ENCODE measurements at regions not wholly inside any gene's neighbourhood (a gene's known extent, or its start where the extent isn't known, plus 50 kb on each side); places are given as distances from the start of the nearest gene placed in this dataset.

- peaks cover 10% of the 10 kb centered on the region for H3K4me1 ChIP-seq (ENCODE audit: insufficient read depth, low read length, severe bottlenecking)
- TF ChIP-seq EZH2 (IDR thresholded peaks at IDR 0.05; ENCODE audit: borderline replicate concordance, low read length) (no peak), CTCF (IDR thresholded peaks at IDR 0.05; ENCODE audit: low read length) (no peak)
- H3K4me3 ChIP-seq (ENCODE audit: low read depth, low read length, poor library complexity, severe bottlenecking): no peak overlapping the region
- H4K20me1 ChIP-seq (ENCODE audit: insufficient read depth, low read length): no peaks in the 10 kb centered on the region
- H3K27ac ChIP-seq (ENCODE audit: low read depth, low read length, poor library complexity, severe bottlenecking): no peak overlapping the region
- H3K79me2 ChIP-seq (ENCODE audit: insufficient read depth, low read length): no peaks in the 10 kb centered on the region
- no peak overlapping the region for H3K9ac ChIP-seq (ENCODE audit: low read length)
- H3K27me3 ChIP-seq (ENCODE audit: insufficient read depth, low read length): no peaks in the 10 kb centered on the region
- H3K4me2 ChIP-seq (ENCODE audit: low read length): no peak overlapping the region
- no peaks in the 10 kb centered on the region for H3F3A ChIP-seq (ENCODE audit: insufficient read depth, low read length)
- H3K9me3 ChIP-seq (ENCODE audit: low read length): no peaks in the 10 kb centered on the region
- no peaks in the 10 kb centered on the region for H3K9me2 ChIP-seq (ENCODE audit: low read depth, low read length)
- no peak overlapping the region for H2AFZ ChIP-seq (ENCODE audit: low read length)
- H3K36me3 ChIP-seq (ENCODE audit: insufficient read depth, low read length): no peaks in the 10 kb centered on the region
Observed at GRCh38 chr1:79530476-79530875, 523.9 kb upstream of the ADGRL4 start.

GRCh38 chr1:79530055-79530454 lies 523.5 kb upstream of the ADGRL4 start:
- TF ChIP-seq EZH2 (IDR thresholded peaks at IDR 0.05; ENCODE audit: borderline replicate concordance, low read length) (no peak), CTCF (IDR thresholded peaks at IDR 0.05; ENCODE audit: low read length) (no peak)
- Histone ChIP-seq H3K9me2 (ENCODE audit: low read depth, low read length) (no peaks in the 10 kb centered on the region), H3K9ac (ENCODE audit: low read length) (no peak overlapping the region), H3K4me1 (ENCODE audit: insufficient read depth, low read length, severe bottlenecking) (peaks cover 10% of the 10 kb centered on the region), H3K4me3 (ENCODE audit: low read depth, low read length, poor library complexity, severe bottlenecking) (no peak overlapping the region), H2AFZ (ENCODE audit: low read length) (no peak overlapping the region), H3K4me2 (ENCODE audit: low read length) (no peak overlapping the region), H3F3A (ENCODE audit: insufficient read depth, low read length) (no peaks in the 10 kb centered on the region), H3K27me3 (ENCODE audit: insufficient read depth, low read length) (no peaks in the 10 kb centered on the region), H3K27ac (ENCODE audit: low read depth, low read length, poor library complexity, severe bottlenecking) (no peak overlapping the region), H3K79me2 (ENCODE audit: insufficient read depth, low read length) (no peaks in the 10 kb centered on the region), H4K20me1 (ENCODE audit: insufficient read depth, low read length) (no peaks in the 10 kb centered on the region), H3K36me3 (ENCODE audit: insufficient read depth, low read length) (no peaks in the 10 kb centered on the region), H3K9me3 (ENCODE audit: low read length) (no peaks in the 10 kb centered on the region)

GRCh38 chr1:79524126-79524525 lies 517.6 kb upstream of the ADGRL4 start:
- Histone ChIP-seq H3K36me3 (ENCODE audit: insufficient read depth, low read length) (no peaks in the 10 kb centered on the region), H3K9me2 (ENCODE audit: low read depth, low read length) (no peaks in the 10 kb centered on the region), H3K4me2 (ENCODE audit: low read length) (no peak overlapping the region), H3K4me1 (ENCODE audit: insufficient read depth, low read length, severe bottlenecking) (peaks cover 13% of the 10 kb centered on the region), H4K20me1 (ENCODE audit: insufficient read depth, low read length) (no peaks in the 10 kb centered on the region), H3K9me3 (ENCODE audit: low read length) (no peaks in the 10 kb centered on the region; the same call in 1 of the 2 replicates), H3K4me3 (ENCODE audit: low read depth, low read length, poor library complexity, severe bottlenecking) (no peak overlapping the region), H3K27me3 (ENCODE audit: insufficient read depth, low read length) (no peaks in the 10 kb centered on the region), H3K27ac (ENCODE audit: low read depth, low read length, poor library complexity, severe bottlenecking) (no peak overlapping the region), H3F3A (ENCODE audit: insufficient read depth, low read length) (no peaks in the 10 kb centered on the region), H3K79me2 (ENCODE audit: insufficient read depth, low read length) (no peaks in the 10 kb centered on the region), H3K9ac (ENCODE audit: low read length) (no peak overlapping the region), H2AFZ (ENCODE audit: low read length) (no peak overlapping the region)
- no peak for TF ChIP-seq CTCF (IDR thresholded peaks at IDR 0.05; ENCODE audit: low read length)
- TF ChIP-seq EZH2 (IDR thresholded peaks at IDR 0.05; ENCODE audit: borderline replicate concordance, low read length): no peak
